BJ (cell line): ENCODE measurements at regions not wholly inside any gene's neighbourhood (a gene's known extent, or its start where the extent isn't known, plus 50 kb on each side); places are given as distances from the start of the nearest gene placed in this dataset.
A peak's percentile ranks its signal among the peaks of the same experiment; 100 is the strongest.

Experiments
- CTCF ChIA-PET: fragments of 350-600 bp; formaldehyde crosslinking; extraction: SDS; loops from one replicate; lab custom pipeline; 2021; ENCODE audit warnings: antibody characterized with exemption, inconsistent platforms; lab: Yijun Ruan, JAX
- POLR2A ChIA-PET: fragments of 300-600 bp; sonication (Branson Sonifier 250); formaldehyde crosslinking; extraction: SDS; loops from one replicate; lab custom pipeline; 2021; ENCODE audit warnings: antibody characterized with exemption; lab: Charles Lee
- DNase-seq: peaks from one replicate; pipeline ENCODE4 v3.0.0-alpha.2; 2011; ENCODE audit warnings: low read depth
- H3K27me3 ChIP-seq: 2 replicates; pipeline ENCODE4 v1.6.0; 2011; ENCODE audit warnings: low read length; ENCODE audit not compliant: control insufficient read depth, insufficient read depth
- H3K36me3 ChIP-seq: 2 replicates; pipeline ENCODE4 v1.5.1; 2011; ENCODE audit warnings: low read length; ENCODE audit not compliant: control insufficient read depth, insufficient read depth
- H3K4me3 ChIP-seq: 2 replicates; pipeline ENCODE4 v1.5.1; 2011; ENCODE audit warnings: low read depth, mild to moderate bottlenecking, control low read depth, low read length
- CTCF ChIP-seq: IDR thresholded peaks from 2 replicates; pipeline ENCODE4 v1.5.1; 2011; ENCODE audit warnings: low read depth, mild to moderate bottlenecking, control low read depth, inconsistent platforms, low read length, moderate library complexity; ENCODE audit not compliant: insufficient read depth

GRCh38 chr4:173835903-173836302, 305.9 kb upstream of the HAND2 start:
- POLR2A ChIA-PET = no interaction called here
- DNase-seq = no peak
- Histone ChIP-seq H3K4me3 (no peak overlapping the region), H3K27me3 (no peaks in the 10 kb centered on the region), H3K36me3 (no peaks in the 10 kb centered on the region)
- CTCF ChIA-PET = interaction anchor here (0.6 kb wide), 1 partner anchor 40 kb away, joined by 3 read pairs; no protein-coding TSS in a partner anchor
- TF ChIP-seq CTCF = no peak

- no peaks in the 10 kb centered on the region for H3K27me3 ChIP-seq
- TF ChIP-seq CTCF = no peak
- H3K4me3 ChIP-seq = no peak overlapping the region
- POLR2A ChIA-PET = no interaction called here
- DNase-seq = no peak
- H3K36me3 ChIP-seq = no peaks in the 10 kb centered on the region
- CTCF ChIA-PET = interaction anchor here (1.1 kb wide), 1 partner anchor 10 kb away, joined by 3 read pairs; no protein-coding TSS in a partner anchor
Measured at GRCh38 chr4:173834151-173834550, 304.1 kb upstream of the HAND2 start.

- POLR2A ChIA-PET = no interaction called here
- CTCF ChIA-PET = no interaction called here
Measured at GRCh38 chr4:173829565-173829964, 299.5 kb upstream of the HAND2 start.

GRCh38 chr4:173827707-173828106, 297.7 kb upstream of the HAND2 start:
- DNase-seq = no peak
- TF ChIP-seq CTCF = 0 out of 2 replicates have a peak, but pooled peaks have one; percentile 11
- H3K27me3 ChIP-seq = no peaks in the 10 kb centered on the region
- ChIA-PET POLR2A (no interaction called here), CTCF (interaction anchor here (0.6 to 1.5 kb wide), 4 partner anchors 13 to 321 kb away, joined by 3 to 5 read pairs (median 4); partner anchors contain the start of gene HAND2)
- no peaks in the 10 kb centered on the region for H3K36me3 ChIP-seq
- no peak overlapping the region for H3K4me3 ChIP-seq

More at GRCh38 chr4:173829565-173829964, 299.5 kb upstream of the HAND2 start:
- no peak for TF ChIP-seq CTCF
- H3K36me3 ChIP-seq = no peaks in the 10 kb centered on the region
- DNase-seq = no peak
- H3K4me3 ChIP-seq = no peak overlapping the region
- H3K27me3 ChIP-seq = no peaks in the 10 kb centered on the region

GRCh38 chr4:173821876-173822275, 291.8 kb upstream of the HAND2 start:
- POLR2A ChIA-PET = no interaction called here
- Histone ChIP-seq H3K27me3 (no peaks in the 10 kb centered on the region), H3K4me3 (no peak overlapping the region), H3K36me3 (no peaks in the 10 kb centered on the region)
- no peak for TF ChIP-seq CTCF
- DNase-seq = peak; percentile 39
- CTCF ChIA-PET = no interaction called here
